Esophagus muscularis mucosa (tissue), 2 donors: ENCODE measurements at regions not wholly inside any gene's neighbourhood (a gene's known extent, or its start where the extent isn't known, plus 50 kb on each side); places are given as distances from the start of the nearest gene placed in this dataset.

Experiments
- POLR2A ChIP-seq: fragments of 450-650 bp; IDR thresholded peaks from one replicate; pipeline ENCODE4 v1.6.1; 2017; ENCODE audit warnings: antibody characterized with exemption, moderate library complexity, mild to moderate bottlenecking, low read depth
- POLR2AphosphoS5 ChIP-seq, 2 donors: sonication (generic); formaldehyde crosslinking; IDR thresholded peaks; one replicate each; pipeline ENCODE4 v1.6.1; 2017; ENCODE audit warnings: antibody characterized with exemption in 2 of 2

DNA sequence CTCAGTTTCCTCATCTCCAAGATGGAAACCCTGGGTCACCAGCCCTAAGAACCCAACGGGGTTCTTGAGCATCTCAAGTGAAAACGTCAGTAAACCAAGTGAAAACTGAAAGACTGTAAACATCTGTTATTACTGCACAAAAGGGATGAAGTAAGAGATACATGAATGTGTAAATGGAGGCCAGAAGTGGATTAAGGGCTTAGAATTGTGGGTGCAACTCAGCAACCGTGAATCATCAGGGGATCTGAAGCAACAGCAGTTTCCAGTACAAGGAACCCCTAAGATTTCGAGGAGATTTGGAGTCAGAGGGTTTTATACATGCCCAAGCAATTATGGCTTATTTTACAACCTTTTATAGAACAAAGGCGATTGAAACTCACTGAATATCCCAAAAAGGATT, 95.7 kb upstream of the SVIL start:
- TF ChIP-seq POLR2AphosphoS5 (IDR thresholded peaks at IDR 0.05) (no peak), POLR2A (no peak)
